Loucy (cell line): ENCODE measurements at regions not wholly inside any gene's neighbourhood (a gene's known extent, or its start where the extent isn't known, plus 50 kb on each side); places are given as distances from the start of the nearest gene placed in this dataset.

ENCODE experiments used
- H2AFZ ChIP-seq: fragments of 200-600 bp; sonication (generic); 2 replicates; pipeline ENCODE4 v1.6.0; 2016; ENCODE audit warnings: antibody characterized with exemption, mild to moderate bottlenecking, low read length, moderate library complexity
- H3F3A ChIP-seq: fragments of 200-600 bp; 2 replicates; pipeline ENCODE4 v1.6.0; 2016; ENCODE audit warnings: antibody characterized with exemption, low read depth, mild to moderate bottlenecking
- H3K27me3 ChIP-seq: fragments of 200-600 bp; sonication (generic); 2 replicates; pipeline ENCODE4 v1.6.1; 2014; ENCODE audit warnings: low read length, mild to moderate bottlenecking; ENCODE audit not compliant: insufficient read depth, poor library complexity, severe bottlenecking
- H3K36me3 ChIP-seq: fragments of 200-600 bp; sonication (generic); 2 replicates; pipeline ENCODE4 v1.6.1; 2016; ENCODE audit warnings: low read length; ENCODE audit not compliant: insufficient read depth
- H3K4me1 ChIP-seq: fragments of 200-600 bp; sonication (generic); 2 replicates; pipeline ENCODE4 v1.5.1; 2014; ENCODE audit warnings: low read length, mild to moderate bottlenecking; ENCODE audit not compliant: insufficient read depth, poor library complexity, severe bottlenecking
- H3K4me2 ChIP-seq: fragments of 200-600 bp; sonication (generic); 2 replicates; pipeline ENCODE4 v1.6.0; 2014; ENCODE audit warnings: antibody characterized with exemption, low read length, low read depth, mild to moderate bottlenecking; ENCODE audit not compliant: poor library complexity, severe bottlenecking
- H3K4me3 ChIP-seq: fragments of 200-600 bp; sonication (generic); 2 replicates; pipeline ENCODE4 v1.5.1; 2014; ENCODE audit warnings: low read length, mild to moderate bottlenecking, mixed read lengths; ENCODE audit not compliant: poor library complexity, severe bottlenecking
- H3K79me2 ChIP-seq: fragments of 200-600 bp; sonication (generic); 2 replicates; pipeline ENCODE4 v1.6.1; 2014; ENCODE audit warnings: low read length; ENCODE audit not compliant: insufficient read depth
- H3K9ac ChIP-seq: fragments of 200-600 bp; sonication (generic); 2 replicates; pipeline ENCODE4 v1.6.0; 2014; ENCODE audit warnings: mild to moderate bottlenecking, low read depth, low read length, moderate library complexity; ENCODE audit not compliant: poor library complexity, severe bottlenecking
- H3K9me2 ChIP-seq: fragments of 200-600 bp; sonication (generic); replicated peaks from 2 replicates; pipeline ENCODE4 v1.6.1; 2016; ENCODE audit warnings: low read depth, low read length, mixed read lengths
- H3K9me3 ChIP-seq: fragments of 200-600 bp; sonication (generic); 2 replicates; pipeline ENCODE4 v1.6.1; 2014; ENCODE audit warnings: mild to moderate bottlenecking, antibody characterized with exemption, low read length, low read depth; ENCODE audit not compliant: insufficient read depth
- H4K20me1 ChIP-seq: fragments of 200-600 bp; sonication (generic); 2 replicates; pipeline ENCODE4 v1.6.0; 2014; ENCODE audit warnings: antibody characterized with exemption, low read length, mild to moderate bottlenecking; ENCODE audit not compliant: insufficient read depth, poor library complexity, severe bottlenecking
- EZH2phosphoT487 ChIP-seq: fragments of 200-600 bp; IDR thresholded peaks from 2 replicates; pipeline ENCODE4 v1.6.1; 2018; ENCODE audit warnings: antibody characterized with exemption, mild to moderate bottlenecking, moderate library complexity, borderline replicate concordance
- TF ChIP-seq, protein P1 (sequence below): fragments of 200-600 bp; sonication (generic); conservative IDR thresholded peaks from 2 replicates; pipeline ENCODE4 v1.5.1; 2014; ENCODE audit warnings: mild to moderate bottlenecking, antibody characterized with exemption, low read length

- H4K20me1 ChIP-seq, result no peaks in the 10 kb centered on the region
- no peaks in the 10 kb centered on the region for H3K79me2 ChIP-seq
These were observed 53.5 kb downstream of the PTPRS start for GRCh38 chr19:5287066-5287465.

GRCh38 chr19:5286465-5287029 lies 54.1 kb downstream of the PTPRS start:
- no peak overlapping the region for H3K4me3 ChIP-seq
- no peak overlapping the region for H2AFZ ChIP-seq
- H3K9ac ChIP-seq, result no peak overlapping the region
- no peaks in the 10 kb centered on the region for H3K9me2 ChIP-seq
- H3K9me3 ChIP-seq, result no peaks in the 10 kb centered on the region
- no peaks in the 10 kb centered on the region for H3K4me1 ChIP-seq
- no peak for TF ChIP-seq EZH2phosphoT487
- TF ChIP-seq, protein P1, sequence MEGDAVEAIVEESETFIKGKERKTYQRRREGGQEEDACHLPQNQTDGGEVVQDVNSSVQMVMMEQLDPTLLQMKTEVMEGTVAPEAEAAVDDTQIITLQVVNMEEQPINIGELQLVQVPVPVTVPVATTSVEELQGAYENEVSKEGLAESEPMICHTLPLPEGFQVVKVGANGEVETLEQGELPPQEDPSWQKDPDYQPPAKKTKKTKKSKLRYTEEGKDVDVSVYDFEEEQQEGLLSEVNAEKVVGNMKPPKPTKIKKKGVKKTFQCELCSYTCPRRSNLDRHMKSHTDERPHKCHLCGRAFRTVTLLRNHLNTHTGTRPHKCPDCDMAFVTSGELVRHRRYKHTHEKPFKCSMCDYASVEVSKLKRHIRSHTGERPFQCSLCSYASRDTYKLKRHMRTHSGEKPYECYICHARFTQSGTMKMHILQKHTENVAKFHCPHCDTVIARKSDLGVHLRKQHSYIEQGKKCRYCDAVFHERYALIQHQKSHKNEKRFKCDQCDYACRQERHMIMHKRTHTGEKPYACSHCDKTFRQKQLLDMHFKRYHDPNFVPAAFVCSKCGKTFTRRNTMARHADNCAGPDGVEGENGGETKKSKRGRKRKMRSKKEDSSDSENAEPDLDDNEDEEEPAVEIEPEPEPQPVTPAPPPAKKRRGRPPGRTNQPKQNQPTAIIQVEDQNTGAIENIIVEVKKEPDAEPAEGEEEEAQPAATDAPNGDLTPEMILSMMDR, result no peak
- no peaks in the 10 kb centered on the region for H3K27me3 ChIP-seq
- H3K36me3 ChIP-seq, result no peaks in the 10 kb centered on the region
- no peaks in the 10 kb centered on the region for H3K79me2 ChIP-seq
- no peaks in the 10 kb centered on the region for H4K20me1 ChIP-seq
- no peak overlapping the region for H3K4me2 ChIP-seq
- no peaks in the 10 kb centered on the region for H3F3A ChIP-seq

More at GRCh38 chr19:5287066-5287465, 53.5 kb downstream of the PTPRS start:
- Histone ChIP-seq H3K4me2 (no peak overlapping the region), H3K4me1 (no peaks in the 10 kb centered on the region), H2AFZ (no peak overlapping the region), H3K36me3 (no peaks in the 10 kb centered on the region), H3K27me3 (no peaks in the 10 kb centered on the region), H3K9me3 (no peaks in the 10 kb centered on the region), H3K9ac (no peak overlapping the region), H3K4me3 (no peak overlapping the region), H3F3A (no peaks in the 10 kb centered on the region), H3K9me2 (no peaks in the 10 kb centered on the region)
- TF ChIP-seq, protein P1, result no peak
- TF ChIP-seq EZH2phosphoT487, result no peak

GRCh38 chr19:5285955-5286354 lies 54.7 kb downstream of the PTPRS start:
- Histone ChIP-seq H3K4me1 (no peaks in the 10 kb centered on the region), H3K79me2 (no peaks in the 10 kb centered on the region), H3F3A (no peaks in the 10 kb centered on the region), H3K36me3 (no peaks in the 10 kb centered on the region), H3K9me3 (no peaks in the 10 kb centered on the region), H2AFZ (no peak overlapping the region), H3K9ac (no peak overlapping the region), H3K27me3 (no peaks in the 10 kb centered on the region), H3K9me2 (no peaks in the 10 kb centered on the region), H4K20me1 (no peaks in the 10 kb centered on the region), H3K4me3 (no peak overlapping the region), H3K4me2 (no peak overlapping the region)
- no peak for TF ChIP-seq EZH2phosphoT487
- TF ChIP-seq, protein P1, result no peak
